NOMO-1 (cell line): ENCODE measurements at regions not wholly inside any gene's neighbourhood (a gene's known extent, or its start where the extent isn't known, plus 50 kb on each side); places are given as distances from the start of the nearest gene placed in this dataset.

Experiments
- DNase-seq, 2 experiments: peaks; one replicate each; lab custom pipeline; 2025; ENCODE audit not compliant: unreplicated experiment in 2 of 2; lab: John Stamatoyannopoulos, UW

- no peak for DNase-seq
Observed at GRCh38 chr6:208364-208763, 83.9 kb upstream of the DUSP22 start.

GRCh38 chr6:208938-209337 is 83.3 kb upstream of the DUSP22 start:
- no peak for DNase-seq

GRCh38 chr6:209432-210103 is 82.7 kb upstream of the DUSP22 start:
- DNase-seq = no peak

GRCh38 chr6:210104-210456 is 82.2 kb upstream of the DUSP22 start:
- no peak for DNase-seq

- no peak for DNase-seq
Observed at GRCh38 chr6:210778-211374, 81.4 kb upstream of the DUSP22 start.

GRCh38 chr6:211871-212497 is 80.3 kb upstream of the DUSP22 start:
- DNase-seq = no peak

GRCh38 chr6:213284-213683 is 79.0 kb upstream of the DUSP22 start:
- DNase-seq = no peak

- DNase-seq = no peak
Observed at GRCh38 chr6:214428-214827, 77.9 kb upstream of the DUSP22 start.

- DNase-seq = no peak
Observed at GRCh38 chr6:215335-216034, 76.8 kb upstream of the DUSP22 start.

- no peak for DNase-seq
Observed at GRCh38 chr6:217048-217659, 75.1 kb upstream of the DUSP22 start.

- DNase-seq = no peak
Observed at GRCh38 chr6:218153-219018, 73.9 kb upstream of the DUSP22 start.

- peak in 1 of 2 experiments; percentile 26 for DNase-seq
Observed at GRCh38 chr6:219019-219570, 73.2 kb upstream of the DUSP22 start.

GRCh38 chr6:219641-220198 is 72.6 kb upstream of the DUSP22 start:
- peak; percentile 90 to 91 for DNase-seq

- DNase-seq = no peak
Observed at GRCh38 chr6:220312-220711, 72.0 kb upstream of the DUSP22 start.

GRCh38 chr6:220721-221475 is 71.4 kb upstream of the DUSP22 start:
- peak in 1 of 2 experiments; percentile 8 for DNase-seq

- DNase-seq = no peak
Observed at GRCh38 chr6:221531-222349, 70.5 kb upstream of the DUSP22 start.

- DNase-seq = no peak
Observed at GRCh38 chr6:222468-222867, 69.8 kb upstream of the DUSP22 start.

GRCh38 chr6:223136-223535 is 69.2 kb upstream of the DUSP22 start:
- DNase-seq = no peak
